NCI-H2171 (cell line): ENCODE measurements at regions not wholly inside any gene's neighbourhood (a gene's known extent, or its start where the extent isn't known, plus 50 kb on each side); places are given as distances from the start of the nearest gene placed in this dataset.
"Not testable (repeated sequence)": the region's sequence is repeated elsewhere in the genome, so short reads cannot be mapped to it uniquely, and the experiment has no call there.

Source experiments
- DNase-seq: peaks from one replicate; lab custom pipeline; 2025; lab: John Stamatoyannopoulos, UW

DNA sequence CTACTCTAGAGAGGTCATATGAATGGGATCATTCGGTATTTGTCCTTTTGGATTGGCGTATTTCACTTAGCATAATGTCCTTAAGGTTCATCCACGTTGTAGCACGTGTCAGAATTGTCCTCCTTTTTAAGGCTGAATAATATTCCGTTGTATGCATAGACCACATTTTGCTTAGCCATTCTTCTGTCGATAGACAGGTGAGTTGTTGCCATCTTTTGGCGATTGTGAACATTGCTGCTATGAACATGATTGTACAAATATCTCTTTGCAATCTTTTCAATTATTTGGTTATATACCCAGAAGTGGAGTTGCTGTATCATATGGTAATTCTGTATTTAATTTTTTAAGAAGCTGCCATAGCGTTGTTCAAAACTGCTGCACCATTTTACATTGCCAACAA lies 52.4 kb upstream of the GOLGA8J start:
- no peak for DNase-seq

DNA sequence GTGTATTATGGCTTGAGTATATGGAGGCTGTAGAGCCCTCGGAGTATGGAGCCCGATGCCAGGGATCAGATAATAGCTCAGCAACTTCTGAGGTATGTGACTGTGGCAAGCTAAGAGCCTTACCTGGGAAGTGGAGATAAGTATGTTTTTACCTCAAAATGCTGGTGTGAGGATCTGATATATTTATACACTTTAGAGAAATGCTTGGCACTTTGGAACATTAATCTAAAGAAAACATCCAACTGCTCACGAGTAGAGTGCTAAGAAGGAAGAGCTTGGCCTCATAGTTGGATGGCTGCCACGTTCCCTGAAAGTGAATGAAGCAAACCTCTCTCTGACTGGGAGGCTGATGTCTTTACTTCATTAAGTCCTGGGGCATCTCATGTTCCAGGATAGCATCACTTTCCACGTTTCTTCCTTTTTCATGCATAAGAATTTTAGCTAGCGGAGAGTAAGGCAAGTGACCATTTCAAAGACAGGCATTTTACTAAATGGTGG lies 58.9 kb upstream of the GOLGA8J start:
- no peak for DNase-seq

DNA sequence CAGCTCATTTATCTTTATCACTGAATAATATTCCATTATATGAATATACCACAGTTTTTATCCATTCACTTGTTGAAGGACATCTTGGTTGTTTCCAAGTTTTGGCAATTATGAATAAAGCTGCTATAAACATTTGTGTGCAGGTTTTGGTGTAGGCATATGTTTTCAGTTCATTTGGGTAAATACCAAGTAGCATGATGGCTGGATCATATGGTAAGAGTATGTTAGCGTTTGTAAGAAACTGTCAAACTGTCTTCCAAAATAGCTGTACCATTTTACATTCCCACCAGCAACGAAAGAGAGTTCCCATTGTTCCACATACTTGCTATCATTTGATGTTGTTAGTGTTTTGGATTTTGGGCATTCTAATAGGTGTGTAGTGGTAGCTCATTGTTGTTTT lies 72.0 kb upstream of the GOLGA8J start:
- no peak for DNase-seq

DNA sequence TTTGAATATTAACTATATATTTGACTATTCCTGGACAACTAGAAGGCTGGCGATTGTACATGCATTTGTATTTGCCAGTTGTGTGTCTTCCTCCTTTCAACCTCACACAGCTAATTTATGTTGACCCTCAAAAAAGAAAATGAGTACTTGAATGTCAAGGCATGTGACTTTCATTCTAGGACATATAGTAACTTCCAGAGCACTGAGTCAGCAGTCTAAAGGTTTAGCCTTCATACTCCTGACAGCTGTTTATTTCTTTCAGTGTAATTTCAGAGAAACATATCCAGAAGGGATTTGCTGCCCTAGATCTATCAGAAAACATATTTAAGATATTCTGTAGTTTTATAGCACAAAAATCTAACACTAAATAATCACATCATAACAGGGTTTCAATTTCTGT lies 74.6 kb upstream of the GOLGA8J start:
- DNase-seq, result no peak

DNA sequence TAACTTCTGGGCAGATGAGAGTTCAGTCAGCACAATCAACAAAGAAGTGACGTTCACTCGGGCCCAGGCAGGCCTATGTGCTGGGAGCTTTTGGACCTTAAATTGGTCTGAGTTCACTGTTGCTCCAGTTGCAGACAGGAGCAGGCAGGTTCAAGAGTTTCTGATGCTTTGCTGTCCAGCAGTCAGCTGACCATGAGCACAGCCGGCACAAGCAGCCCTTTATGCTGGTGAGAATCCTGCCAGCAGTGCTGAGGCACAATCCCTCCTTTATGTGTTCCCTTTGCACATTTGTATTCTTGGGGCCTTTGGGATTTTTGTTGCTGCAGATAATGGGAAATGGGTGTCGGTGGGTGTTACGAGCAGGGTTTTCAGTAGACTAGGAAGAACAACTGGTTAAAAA lies 81.2 kb upstream of the GOLGA8J start:
- no peak for DNase-seq

DNA sequence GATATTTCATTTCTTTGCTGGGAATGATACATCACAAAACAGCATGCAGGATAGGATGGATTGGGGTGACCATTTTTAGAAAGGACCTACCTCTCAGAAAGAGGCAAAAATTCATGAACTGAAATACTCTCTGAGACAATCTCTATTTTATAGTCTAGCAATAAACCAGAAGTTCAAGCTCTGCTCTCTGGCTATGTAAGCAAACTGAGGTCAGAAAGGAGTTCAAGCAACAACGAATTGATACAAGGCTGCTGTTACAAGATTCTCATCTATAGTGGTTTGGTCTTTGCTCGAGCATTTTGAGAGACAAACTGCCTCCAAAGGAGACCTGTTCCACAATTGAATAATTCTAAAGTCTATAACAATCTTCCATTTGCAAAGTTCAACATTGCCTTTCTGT lies 84.7 kb upstream of the GOLGA8J start:
- DNase-seq, result no peak

DNA sequence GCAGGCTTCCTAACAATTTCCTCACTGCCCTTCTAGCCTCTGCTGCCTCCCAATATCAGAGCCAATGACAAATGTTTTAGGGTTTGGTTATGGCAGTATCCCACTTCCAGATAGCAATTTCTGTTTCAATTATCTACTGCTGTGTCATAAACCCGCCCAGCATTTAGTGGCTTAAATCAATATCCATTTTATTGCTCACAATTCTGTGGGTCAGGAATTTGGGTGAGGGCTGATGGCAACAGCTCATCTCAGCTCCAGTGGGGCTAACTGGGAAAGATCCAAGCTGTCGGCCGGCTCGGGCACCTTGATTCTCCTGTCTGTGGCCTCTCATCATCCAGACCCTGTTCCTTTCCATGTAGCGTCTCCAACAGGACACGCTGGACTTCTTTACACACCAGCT lies 85.3 kb upstream of the GOLGA8J start:
- DNase-seq, result no peak

DNA sequence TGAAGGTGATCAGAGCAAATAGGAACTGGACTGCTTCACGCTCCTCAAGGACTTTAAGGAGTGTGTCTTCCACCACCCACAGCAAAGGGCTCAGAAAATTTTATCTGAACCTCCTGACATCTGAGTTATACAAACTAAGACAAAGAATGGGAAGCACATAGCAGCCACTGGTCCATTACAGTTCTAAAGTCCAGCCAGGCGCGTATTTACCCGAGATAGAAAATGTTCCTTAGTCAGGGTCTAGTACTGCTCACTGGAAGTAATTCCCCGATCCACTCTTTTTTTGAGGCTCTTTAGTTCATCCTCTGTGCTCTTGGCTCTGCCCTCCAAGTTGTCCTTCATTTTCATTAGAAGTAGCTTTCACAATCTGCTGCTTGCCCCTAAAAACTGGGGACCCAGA lies 88.5 kb upstream of the GOLGA8J start:
- no peak for DNase-seq

DNA sequence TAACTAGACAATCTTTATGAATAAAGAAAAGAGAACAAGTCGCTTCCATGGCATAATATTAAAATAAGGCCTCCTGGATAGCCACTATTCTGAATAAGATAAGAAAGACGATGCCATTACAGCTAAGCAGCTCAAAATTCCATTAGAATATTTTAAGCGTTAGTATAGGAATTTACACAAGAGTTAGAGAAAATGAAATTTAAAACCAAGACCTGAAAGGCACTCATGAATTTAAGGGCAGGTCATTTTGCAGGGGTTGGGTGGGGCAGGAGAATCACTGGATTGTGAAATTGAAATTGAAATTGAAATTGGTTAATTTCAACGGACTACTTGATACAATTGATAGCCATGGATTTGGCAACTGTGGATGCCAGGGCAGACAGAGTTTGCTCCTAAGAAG lies 91.8 kb upstream of the GOLGA8J start:
- no peak for DNase-seq

DNA sequence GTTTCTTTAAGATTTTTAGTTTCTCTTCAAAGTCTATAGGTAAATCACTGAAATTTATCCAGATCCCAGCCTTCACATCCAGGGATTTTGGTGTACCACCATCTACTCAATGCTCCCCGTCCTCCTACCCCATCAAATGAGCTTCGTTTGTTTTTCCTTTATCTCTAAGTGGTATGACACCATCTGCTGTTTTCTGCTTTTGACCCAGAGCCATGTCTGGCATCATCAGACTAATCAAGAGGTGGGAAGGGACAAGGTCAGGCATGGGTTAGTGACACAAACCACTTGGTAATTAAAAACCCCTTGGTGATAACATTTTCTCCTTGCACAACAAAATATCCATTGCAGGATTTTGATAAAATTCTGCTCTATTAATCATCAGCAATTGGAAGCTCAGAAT lies 92.7 kb upstream of the GOLGA8J start:
- DNase-seq, result peak; percentile 33

DNA sequence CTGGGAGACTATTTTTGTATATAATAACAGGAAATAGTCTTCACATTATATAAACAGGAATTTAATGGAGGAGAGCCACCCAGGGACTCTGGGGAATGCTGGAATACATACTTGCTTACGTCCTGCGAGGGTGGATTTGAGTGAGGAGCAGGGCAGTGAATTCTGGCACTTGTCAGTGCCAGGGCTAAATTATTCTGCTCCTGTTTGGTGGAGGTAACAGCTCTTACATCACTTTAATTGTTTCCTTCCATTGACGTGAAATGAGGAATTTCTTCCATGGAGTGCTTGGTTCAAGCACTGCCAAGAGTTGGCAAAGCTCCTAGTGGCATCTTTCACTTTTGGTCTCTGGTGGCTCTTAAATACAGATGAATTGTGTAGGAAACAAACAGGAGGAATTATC lies 94.1 kb upstream of the GOLGA8J start:
- DNase-seq, result no peak

DNA sequence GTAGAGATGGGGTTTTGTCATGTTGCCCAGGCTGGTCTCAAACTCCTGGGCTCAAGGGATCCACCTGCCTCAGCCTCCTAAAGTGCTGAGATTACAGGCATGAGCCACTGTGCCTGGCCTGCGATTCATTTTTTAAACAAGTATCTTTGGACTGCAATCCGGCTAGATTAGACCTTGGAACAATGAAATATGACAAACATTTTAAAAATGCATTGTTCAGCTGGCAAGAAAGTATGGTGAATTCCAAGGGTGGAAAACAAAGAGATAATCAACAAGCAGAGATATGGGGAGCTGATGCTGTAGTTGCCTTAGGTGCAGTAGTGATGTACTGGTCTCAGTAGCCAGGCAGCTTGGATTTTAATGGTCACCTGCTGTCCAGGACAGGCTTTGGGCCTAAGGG lies 95.8 kb upstream of the GOLGA8J start:
- no peak for DNase-seq

DNA sequence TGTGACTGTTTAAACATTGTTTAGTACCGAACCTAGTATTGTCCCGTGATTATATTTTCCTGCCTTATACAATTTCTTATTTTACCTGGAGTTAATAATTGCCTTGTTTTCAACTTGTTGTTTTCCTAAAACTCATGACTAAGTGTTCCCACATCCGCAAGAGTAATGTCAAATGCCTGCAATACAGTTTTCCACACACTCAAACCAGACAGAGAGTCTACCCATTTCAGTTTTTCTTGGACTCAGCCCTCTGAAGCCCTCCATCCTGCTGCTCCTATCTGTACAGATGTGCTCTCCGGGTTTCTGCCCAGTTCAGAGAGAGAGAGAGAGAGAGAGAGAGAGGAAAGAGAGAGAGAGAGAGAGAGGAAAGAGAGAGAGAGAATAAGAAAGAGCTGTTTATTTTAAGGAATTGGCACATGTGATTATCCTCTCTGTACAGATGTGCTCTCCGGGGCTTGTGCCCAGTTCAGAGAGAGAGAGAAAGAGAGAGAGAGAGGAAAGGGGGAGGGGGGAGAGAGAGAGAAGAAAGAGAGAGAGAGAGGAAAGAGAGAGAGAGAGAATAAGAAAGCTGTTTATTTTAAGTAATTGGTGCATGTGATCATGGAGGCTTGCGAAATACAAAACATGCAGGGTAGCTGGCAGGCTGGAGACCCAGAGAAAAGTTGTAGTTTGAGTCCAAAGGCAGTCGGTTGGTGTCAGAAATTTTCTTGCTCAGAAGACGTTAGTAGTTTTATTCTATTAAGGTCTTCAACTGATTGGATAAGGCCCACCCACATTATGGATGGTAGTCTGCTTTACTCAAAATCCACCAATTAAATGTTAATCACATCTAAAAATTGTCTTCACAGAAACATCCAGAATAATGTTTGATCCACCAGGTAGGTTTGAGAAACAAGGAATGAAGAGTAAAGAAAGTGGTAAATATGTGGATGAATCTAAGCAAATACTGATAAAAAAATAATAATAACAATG lies 104.1 kb upstream of the GOLGA8J start:
- no peak for DNase-seq

DNA sequence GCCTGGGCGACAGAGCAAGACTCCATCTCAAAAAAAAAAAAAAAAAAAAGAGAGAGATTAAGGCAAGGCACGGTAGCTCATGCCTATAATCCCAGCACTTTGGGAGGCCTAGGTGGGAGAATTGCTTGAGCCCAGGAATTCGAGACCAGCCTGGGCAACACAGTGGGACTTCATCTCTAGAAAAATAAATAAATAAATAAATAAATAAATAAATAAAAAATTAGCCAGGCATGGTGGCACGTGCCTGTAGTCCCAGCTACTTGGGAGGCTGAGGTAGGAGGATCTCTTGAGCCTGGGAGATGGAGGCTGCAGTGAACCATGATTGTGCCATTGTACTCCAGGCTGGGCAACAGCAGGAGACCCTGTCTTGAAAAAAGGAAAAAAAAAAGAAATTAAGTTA lies 108.7 kb upstream of the GOLGA8J start:
- not testable (repeated sequence) for DNase-seq

DNA sequence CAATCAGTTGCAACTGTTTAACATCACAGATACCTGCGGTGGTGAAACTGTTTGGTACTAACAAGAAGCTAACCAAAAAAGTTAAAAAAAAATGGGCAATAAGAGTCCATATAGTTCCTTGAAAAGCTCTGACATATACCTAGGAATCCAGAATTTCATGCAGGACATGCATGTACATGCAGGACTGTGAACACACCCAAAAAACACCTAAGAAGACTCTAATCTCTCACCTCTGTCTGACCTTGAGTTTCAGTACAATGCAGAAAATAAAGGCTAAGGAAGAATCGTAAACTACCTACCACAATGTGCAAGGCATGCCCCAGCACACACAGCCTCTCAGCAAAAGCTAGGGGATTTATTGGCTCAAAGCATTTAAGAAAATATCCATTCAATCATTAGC lies 110.7 kb upstream of the GOLGA8J start:
- DNase-seq, result no peak

DNA sequence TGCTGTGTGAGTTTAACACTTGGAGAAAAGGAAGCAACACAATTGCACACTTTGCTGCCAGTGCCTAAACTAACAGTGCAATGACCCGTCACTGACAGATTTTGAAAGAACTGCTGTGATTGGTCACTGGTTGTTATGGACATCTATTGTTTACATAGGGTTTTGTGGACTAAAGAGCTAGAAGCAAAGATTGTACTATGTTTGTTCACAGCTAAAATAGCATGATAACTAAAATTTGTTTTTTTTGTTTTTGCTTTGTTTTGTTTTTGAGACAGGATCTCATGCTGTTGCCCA lies 112.4 kb upstream of the GOLGA8J start:
- DNase-seq, result no peak

DNA sequence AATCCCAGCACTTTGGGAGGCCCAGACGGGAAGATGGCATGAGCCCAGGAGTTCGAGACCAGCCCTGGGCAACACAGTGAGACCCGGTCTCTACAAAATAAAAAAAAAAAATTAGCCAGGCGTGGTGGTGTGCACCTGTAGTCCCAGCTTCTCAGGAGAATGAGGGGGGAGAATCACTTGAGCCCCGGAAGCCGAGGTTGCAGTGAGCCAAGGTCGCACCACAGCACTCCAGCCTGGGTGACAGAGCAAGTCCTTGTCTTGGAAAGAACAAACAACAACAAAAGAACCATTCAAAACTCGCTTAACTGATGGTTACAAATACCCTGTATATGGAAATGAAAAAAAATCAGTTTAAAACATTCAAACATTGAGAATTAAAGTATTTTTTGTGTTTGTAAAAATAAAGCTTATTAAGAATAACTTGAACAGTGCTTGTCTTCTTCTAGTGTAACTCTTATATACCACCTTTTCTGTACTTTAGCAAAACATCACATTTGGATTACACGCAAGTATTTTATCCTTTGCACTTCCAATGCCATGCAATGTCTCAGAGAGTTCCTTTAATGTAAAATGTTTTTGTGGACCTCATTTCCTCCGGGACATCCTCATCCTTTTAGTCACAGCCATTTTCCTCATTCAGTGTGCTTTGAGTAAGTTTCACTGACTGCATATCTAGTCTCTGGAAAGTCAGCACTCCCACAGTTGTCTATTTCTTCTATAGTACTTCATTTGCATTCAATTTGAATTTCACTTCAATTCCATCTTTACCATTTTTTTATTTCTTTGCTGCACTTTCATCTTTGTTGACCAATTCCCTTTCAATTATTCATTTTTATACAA lies 113.0 kb upstream of the GOLGA8J start:
- DNase-seq, result no peak

DNA sequence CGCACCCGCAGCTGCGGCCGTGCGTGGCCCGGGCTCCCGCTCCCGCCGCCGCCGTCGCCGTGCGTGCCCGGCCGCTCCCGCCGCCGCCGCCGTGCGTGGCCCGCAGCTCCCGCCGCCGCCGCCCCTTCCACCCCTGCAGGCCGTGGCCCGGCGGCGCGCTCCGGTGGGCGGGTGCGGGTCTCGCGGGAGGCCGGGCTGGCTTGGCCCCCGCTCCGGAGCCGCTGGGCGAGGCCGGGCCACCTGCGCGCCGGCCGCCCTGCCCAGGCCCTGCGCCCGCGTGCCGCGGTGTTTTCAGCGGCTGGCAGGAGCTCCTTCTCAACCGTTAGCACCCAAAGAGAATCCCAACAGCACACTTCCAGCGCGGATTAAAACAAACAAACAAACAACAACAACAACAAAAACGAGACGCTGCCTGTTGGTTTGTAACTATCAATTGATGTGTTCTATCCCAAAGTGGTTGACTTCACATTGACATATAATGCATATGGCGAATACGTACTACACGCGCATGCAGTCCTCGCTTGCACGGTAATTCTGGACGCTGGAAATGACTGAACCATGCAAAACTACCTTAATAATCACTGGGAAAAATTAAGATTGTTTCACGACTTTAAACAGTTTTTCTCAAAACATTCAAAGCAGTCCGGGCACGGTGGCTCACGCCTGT lies 113.7 kb upstream of the GOLGA8J start:
- peak; percentile 8 for DNase-seq

DNA sequence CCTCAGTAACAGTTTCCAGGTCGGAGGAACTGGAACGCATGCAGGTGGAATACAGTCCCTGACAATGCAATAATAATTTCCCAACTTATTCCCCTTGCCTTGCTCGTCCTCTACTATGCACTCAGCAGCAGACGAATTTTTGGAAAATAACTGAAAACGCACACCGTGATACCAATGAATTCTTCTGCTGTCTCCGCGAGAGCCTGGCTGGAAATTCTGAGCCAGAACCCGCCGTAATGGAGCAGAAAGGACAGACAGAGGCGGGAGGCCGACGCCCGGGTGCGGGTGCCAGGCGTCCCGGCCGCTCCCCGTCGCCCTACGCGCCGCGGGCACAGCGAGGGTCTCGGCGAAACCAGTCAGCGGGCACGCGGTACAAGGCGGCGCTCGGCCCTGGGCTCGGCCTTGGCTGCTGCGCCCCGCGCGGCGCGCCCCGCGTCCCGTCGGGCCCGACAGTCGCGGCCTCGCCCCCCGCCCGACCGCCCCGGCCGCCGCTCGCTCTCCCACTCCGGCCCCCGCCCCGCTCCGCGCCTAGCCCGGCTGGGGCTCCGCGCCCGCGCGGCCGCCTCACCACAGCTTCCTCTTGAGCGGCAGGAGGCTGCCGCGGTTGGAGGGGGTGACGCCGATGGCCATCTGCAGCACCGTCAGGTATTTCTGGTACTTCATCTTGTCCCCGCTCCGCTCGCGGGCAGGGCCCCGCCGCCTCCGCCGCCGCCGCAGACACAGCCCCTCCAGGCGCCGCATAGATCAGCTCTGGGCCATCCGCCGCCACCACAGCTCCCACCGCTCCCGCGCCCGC lies 114.5 kb upstream of the GOLGA8J start:
- peak; percentile 20 for DNase-seq

DNA sequence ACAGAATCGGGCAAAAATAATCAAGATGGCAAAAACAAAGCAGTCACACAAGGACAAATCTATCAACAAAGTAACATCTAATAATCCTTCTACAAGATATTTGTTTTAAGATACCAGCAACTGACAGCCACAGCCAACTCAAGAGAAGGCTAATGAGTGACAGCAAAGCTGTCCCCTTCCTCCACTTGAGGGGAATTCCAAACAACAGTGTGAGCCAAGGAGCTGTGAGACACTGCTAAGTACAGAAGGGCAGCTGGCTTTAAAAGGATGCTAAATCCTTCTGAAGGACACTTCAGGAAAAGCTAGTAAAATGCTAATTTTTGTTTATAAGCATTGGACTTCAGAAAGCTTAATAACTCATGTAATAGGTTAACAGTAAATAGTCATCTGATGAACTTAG lies 120.3 kb upstream of the GOLGA8J start:
- no peak for DNase-seq

DNA sequence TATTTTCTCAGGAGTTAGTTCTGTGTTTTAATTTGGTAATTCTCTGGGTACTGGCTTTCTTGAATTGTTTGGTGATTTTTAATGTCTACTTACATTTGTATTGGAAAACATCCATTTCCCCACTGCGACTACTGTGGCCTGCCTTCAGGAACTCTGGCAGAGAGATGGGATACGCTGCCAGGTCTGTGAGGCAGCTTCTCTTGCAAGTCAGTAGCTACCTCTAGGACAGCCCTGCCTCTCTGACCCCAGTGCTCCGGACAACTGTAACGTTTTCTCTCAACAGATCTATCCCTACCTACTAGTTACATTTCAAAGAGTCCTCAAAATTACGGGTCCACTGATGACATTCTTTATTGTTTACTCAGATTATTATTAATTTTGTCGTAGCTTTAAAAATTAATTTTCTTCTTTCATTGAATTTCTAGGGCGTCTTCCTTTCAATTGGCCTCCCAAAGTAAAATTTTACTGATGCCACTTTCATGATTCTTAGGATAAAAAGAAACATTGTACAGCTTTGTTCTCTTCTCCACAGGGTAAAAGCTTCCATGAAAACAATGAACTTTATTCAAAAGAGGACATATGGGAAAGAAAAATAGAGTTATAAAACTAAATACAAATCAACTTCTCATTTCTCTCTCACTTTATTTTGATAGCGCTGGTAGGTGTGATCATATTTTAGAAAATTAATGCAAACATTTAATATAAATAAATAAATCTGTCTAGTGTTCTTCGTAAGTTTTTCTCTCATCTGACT lies 123.2 kb upstream of the GOLGA8J start:
- DNase-seq, result no peak
